ENCODE measurements at regions not wholly inside any gene's neighbourhood (a gene's known extent, or its start where the extent isn't known, plus 50 kb on each side); places are given as distances from the start of the nearest gene placed in this dataset.
A peak's percentile ranks its signal among the peaks of the same experiment; 100 is the strongest.

DNA sequence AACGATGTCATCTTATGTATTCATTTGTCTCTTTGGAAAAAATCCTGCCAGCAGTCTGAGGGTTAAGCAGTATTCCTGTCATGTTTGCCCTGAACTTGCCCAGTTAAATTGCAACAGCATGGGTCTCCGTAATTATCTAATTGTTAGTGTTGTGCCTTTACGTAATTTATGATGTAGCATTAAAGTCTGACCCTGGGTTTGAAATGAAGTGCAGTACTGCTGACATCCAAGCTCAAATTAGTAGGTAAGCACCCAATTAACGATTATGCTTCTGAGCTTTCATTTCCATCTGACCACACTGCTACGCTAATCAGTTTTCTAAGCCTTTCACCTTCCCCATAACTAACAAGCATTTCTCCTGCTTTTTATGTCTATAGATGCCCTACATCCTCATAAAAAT is 241.8 kb downstream of the ARRDC4 start:
- no peak for DNase-seq (ENCODE audit: low spot score)

DNA sequence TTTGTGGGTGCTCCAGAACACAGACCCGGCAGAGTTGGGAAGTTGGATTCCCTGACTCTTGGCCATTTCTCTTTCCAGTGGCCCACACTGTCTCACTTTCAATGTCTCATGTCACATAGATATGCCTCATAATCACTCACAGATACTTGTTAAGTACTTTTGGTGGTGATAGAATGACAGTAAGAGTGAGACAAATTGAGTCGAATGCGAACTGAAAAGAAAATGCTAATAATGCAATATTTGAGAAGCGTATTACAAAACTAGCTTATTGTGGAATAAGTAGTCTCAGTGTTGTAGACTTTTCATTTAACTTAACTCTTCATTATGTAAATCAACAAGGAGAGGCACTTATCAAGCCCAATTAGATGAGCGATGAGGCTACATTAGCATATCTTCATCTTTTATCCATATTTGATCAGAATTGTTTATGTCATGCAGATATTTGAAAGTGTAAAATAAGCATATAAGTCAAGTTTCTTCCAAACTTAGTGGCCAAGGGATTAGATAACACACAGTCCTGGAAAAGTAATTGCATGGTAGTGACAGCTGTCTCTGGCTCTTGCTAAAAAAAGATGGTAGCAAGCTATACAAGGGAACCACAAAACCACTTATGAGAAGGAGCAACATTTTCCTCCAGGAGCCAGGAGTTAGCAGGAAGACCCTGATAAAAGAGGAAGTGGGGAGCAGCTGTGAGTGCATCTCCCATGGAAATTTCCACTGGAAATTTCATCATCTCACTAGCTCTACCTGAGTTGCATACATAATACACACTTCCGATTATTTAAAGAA is 243.6 kb downstream of the ARRDC4 start:
- DNase-seq (ENCODE audit: low spot score) = no peak

- no peak for DNase-seq (ENCODE audit: low spot score)
Measured at GRCh38 chr15:98207928-98208327, 247.4 kb downstream of the ARRDC4 start.

GRCh38 chr15:98213346-98213979 is 253.0 kb downstream of the ARRDC4 start:
- DNase-seq (ENCODE audit: low spot score) = no peak

- DNase-seq (ENCODE audit: low spot score) = no peak
Measured at GRCh38 chr15:98216166-98216565, 255.7 kb downstream of the ARRDC4 start.

DNA sequence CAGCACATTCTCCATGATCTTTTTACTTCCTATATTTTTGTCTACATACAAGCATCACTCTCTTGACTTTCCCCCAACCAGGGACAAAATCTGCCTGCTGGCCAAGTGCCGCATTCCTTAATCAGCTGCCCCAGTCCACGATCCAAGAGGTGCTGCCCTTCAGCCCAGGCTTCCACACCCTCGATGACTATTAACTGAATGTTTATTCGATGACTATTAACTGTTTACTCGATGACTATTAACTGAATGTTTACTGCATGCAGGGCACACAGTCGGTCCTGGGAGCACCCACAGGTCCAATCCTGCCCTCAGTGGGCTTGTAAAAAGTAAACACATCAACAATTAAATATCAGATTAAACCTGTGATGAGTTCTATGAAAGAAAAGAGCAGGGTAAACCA is 256.9 kb downstream of the ARRDC4 start:
- DNase-seq (ENCODE audit: low spot score) = no peak

- DNase-seq (ENCODE audit: low spot score) = no peak
Measured at GRCh38 chr15:98221144-98221543, 260.6 kb downstream of the ARRDC4 start.

GRCh38 chr15:98221577-98221976 is 261.1 kb downstream of the ARRDC4 start:
- DNase-seq (ENCODE audit: low spot score) = no peak

DNA sequence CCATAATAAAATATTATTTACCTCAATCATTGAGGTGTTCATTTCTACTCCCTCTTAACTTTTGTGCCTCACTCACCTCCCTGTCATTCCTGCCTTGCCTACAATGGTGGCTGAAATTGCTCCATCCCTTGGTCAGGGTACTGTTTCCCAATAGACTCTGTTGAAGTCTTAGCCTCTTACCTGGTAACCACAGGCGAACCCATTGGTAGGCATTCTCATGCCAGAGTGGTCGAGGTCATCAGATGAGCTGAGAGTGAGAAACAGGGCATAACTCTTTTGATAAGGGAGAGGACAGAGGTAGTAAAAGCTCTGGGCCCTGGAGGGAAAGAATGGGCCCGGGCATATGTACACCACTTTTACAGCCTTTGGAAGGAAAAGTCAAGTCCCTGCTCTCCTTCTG is 265.6 kb downstream of the ARRDC4 start:
- no peak for DNase-seq (ENCODE audit: low spot score)

DNA sequence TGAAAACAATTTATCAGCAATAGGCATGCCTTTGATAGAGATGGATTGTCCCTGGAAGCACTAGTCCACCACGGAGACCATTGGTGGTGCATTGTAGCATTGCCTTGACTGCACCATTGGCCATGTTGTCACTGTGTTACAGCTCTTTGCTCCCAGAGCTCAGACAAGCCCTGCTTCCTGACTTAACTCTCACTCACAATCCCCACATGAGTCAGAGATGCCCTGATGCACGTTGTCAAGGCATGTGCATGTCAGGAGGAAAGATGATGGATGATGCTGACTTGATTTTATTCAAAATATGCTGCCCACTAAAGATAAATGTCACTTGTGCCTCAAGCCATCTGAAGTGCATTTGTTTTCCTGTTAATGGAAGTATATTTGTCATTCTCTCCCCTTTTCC is 266.1 kb downstream of the ARRDC4 start:
- DNase-seq (ENCODE audit: low spot score) = no peak

- DNase-seq (ENCODE audit: low spot score) = no peak
Measured at GRCh38 chr15:98228846-98229245, 268.3 kb downstream of the ARRDC4 start.

DNA sequence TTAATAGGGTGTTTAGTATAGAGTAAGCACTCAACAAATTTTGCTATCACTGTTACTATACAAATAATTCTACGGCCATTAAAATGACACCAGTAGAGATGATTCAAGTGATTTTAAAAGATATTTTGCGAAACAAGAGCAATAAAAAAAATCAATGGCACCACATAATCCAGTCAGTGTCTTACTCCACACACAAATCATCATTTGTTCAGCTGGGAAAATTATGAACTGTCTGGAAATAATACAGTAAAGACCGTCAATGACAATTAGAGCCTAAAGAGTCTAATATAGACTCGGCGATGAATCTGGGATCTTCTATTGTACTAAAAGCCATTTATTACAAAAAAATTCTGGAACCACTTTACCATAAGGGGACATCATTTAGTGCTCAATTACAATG is 270.5 kb downstream of the ARRDC4 start:
- no peak for DNase-seq (ENCODE audit: low spot score)

GRCh38 chr15:98231696-98232440 is 271.4 kb downstream of the ARRDC4 start:
- no peak for DNase-seq (ENCODE audit: low spot score)

- no peak for DNase-seq (ENCODE audit: low spot score)
Measured at GRCh38 chr15:98232761-98233160, 272.3 kb downstream of the ARRDC4 start.

- DNase-seq (ENCODE audit: low spot score) = no peak
Measured at GRCh38 chr15:98233873-98234272, 273.4 kb downstream of the ARRDC4 start.

DNA sequence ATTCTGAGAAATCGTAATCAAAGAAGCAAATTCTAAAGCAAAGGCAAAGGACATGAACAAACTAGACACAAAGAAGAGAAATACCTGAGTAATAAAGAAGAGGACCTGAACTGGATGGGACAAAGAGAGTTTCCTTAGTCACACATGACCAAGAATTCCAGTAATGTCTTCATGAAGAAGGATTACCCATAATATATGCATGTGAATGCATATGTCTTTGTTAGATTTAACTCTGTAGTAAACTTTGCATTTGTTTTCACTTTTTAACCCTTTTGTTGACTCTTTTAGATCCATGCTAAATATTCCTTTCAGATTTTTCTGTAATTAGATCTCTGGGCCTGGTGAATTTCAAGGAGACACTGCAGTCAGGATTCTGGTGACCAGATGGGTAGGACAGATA is 279.8 kb downstream of the ARRDC4 start:
- no peak for DNase-seq (ENCODE audit: low spot score)

- peak; percentile 21 for DNase-seq (ENCODE audit: low spot score)
Measured at GRCh38 chr15:98241032-98241554, 280.6 kb downstream of the ARRDC4 start.

DNA sequence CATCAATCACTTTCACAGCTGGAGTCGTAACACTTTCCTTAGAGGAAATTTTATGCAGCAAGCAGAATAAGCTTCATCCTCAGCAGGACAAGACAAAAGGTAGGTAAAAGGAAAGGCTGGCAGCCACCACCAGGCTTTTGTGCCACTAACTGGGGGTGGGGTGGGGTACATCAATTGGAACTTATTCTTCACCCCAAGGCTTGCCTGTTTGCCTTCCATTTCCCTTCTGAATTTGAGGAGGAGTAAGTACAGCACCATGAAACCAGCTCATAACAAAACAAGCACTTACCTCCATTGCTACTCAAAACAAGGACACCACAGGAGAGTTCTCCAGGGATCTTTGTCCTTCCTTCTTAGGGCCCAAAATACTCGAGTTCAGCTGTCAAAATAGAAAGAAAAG is 296.8 kb downstream of the ARRDC4 start:
- no peak for DNase-seq (ENCODE audit: low spot score)

- no peak for DNase-seq (ENCODE audit: low spot score)
Measured at GRCh38 chr15:98263787-98264186, 303.3 kb downstream of the ARRDC4 start.

GRCh38 chr15:98266295-98266694 is 305.8 kb downstream of the ARRDC4 start:
- DNase-seq (ENCODE audit: low spot score) = no peak

- DNase-seq (ENCODE audit: low spot score) = no peak
Measured at GRCh38 chr15:98268163-98268562, 307.7 kb downstream of the ARRDC4 start.

DNA sequence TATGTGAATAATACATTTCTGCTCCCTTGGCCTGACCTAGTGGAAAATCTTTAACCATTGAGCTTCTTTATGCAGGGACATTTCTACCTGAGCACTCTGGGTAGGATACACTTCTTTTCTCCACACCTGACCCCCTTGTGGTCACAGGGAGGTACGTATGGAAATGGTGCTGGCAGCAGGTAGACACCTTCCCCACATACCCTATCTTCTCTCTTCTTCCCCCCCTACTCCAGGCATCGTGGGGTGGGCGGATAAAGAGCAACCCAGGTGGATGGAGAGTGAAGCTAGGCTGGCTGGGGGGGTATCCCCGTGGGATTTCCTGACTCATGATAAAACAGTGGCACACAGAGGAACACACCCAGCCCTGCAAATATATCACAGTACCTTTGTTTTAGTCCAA is 312.1 kb downstream of the ARRDC4 start:
- peak; percentile 32 for DNase-seq (ENCODE audit: low spot score)

DNA sequence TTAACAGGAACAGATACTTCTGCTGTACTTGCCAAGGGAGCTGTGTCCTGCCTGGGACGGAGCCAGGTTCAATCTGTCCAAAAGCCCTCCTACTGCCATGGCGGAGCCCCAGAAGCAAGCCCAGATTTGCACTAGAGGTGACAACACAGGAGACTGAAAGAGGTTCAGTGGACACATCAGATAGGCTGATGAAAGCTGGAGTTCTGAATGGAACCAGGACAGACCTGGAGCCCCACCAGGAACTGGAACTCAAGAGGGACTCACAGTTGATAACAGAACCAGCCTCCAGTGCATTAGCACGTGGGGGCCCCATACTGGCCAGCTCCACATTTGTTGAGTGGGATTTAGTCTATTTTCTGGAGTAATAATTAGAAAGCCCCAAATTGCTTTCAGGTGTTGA is 315.5 kb downstream of the ARRDC4 start:
- no peak for DNase-seq (ENCODE audit: low spot score)
